GM18505 (cell line): ENCODE measurements at regions not wholly inside any gene's neighbourhood (a gene's known extent, or its start where the extent isn't known, plus 50 kb on each side); places are given as distances from the start of the nearest gene placed in this dataset.
"Not testable (repeated sequence)": the region's sequence is repeated elsewhere in the genome, so short reads cannot be mapped to it uniquely, and the experiment has no call there.

ENCODE experiments used
- ATAC-seq: cut with Tn5 transposase; IDR thresholded peaks from one replicate; pipeline ENCODE4 v1.9.1; 2021; ENCODE audit not compliant: unreplicated experiment
- POLR2A ChIP-seq: IDR thresholded peaks from 4 replicates; pipeline ENCODE4 v1.6.1; 2011; ENCODE audit warnings: borderline replicate concordance; ENCODE audit not compliant: insufficient read depth, insufficient read length; ENCODE audit errors: extremely low read depth

GRCh38 chr7:32774541-32774951, 117.0 kb downstream of the KBTBD2 start:
- TF ChIP-seq POLR2A, result no peak
- ATAC-seq, result no peak

- ATAC-seq, result not testable (repeated sequence)
Observed at GRCh38 chr7:32768866-32769510, 122.6 kb downstream of the KBTBD2 start.

- not testable (repeated sequence) for ATAC-seq
Observed at GRCh38 chr7:32768338-32768737, 123.2 kb downstream of the KBTBD2 start.

- ATAC-seq, result not testable (repeated sequence)
Observed at GRCh38 chr7:32765649-32766251, 125.8 kb downstream of the KBTBD2 start.

GRCh38 chr7:32765185-32765584, 126.4 kb downstream of the KBTBD2 start:
- ATAC-seq, result no peak
- no peak for TF ChIP-seq POLR2A

GRCh38 chr7:32762925-32763293, 128.7 kb downstream of the KBTBD2 start:
- no peak for ATAC-seq
- TF ChIP-seq POLR2A, result no peak

GRCh38 chr7:32762206-32762924, 129.2 kb downstream of the KBTBD2 start:
- not testable (repeated sequence) for ATAC-seq

GRCh38 chr7:32761451-32762205, 129.9 kb downstream of the KBTBD2 start:
- no peak for TF ChIP-seq POLR2A
- ATAC-seq, result no peak

GRCh38 chr7:32760755-32761154, 130.8 kb downstream of the KBTBD2 start:
- not testable (repeated sequence) for ATAC-seq

GRCh38 chr7:32759859-32760258, 131.7 kb downstream of the KBTBD2 start:
- ATAC-seq, result not testable (repeated sequence)

GRCh38 chr7:32753872-32754271, 137.7 kb downstream of the KBTBD2 start:
- not testable (repeated sequence) for ATAC-seq

GRCh38 chr7:32748337-32748736, 143.2 kb downstream of the KBTBD2 start:
- ATAC-seq, result not testable (repeated sequence)

- ATAC-seq, result not testable (repeated sequence)
Observed at GRCh38 chr7:32747443-32748148, 144.0 kb downstream of the KBTBD2 start.

GRCh38 chr7:32741853-32742476, 149.6 kb downstream of the KBTBD2 start:
- not testable (repeated sequence) for ATAC-seq

- ATAC-seq, result not testable (repeated sequence)
Observed at GRCh38 chr7:32739749-32740148, 151.8 kb downstream of the KBTBD2 start.

- not testable (repeated sequence) for ATAC-seq
Observed at GRCh38 chr7:32738390-32738789, 153.2 kb downstream of the KBTBD2 start.

GRCh38 chr7:32732767-32733166, 158.8 kb downstream of the KBTBD2 start:
- not testable (repeated sequence) for ATAC-seq

GRCh38 chr7:32729335-32729675, 162.3 kb downstream of the KBTBD2 start:
- not testable (repeated sequence) for ATAC-seq
